Spleen (tissue), 11 donors: ENCODE measurements at regions not wholly inside any gene's neighbourhood (a gene's known extent, or its start where the extent isn't known, plus 50 kb on each side); places are given as distances from the start of the nearest gene placed in this dataset.

Source experiments
- DNase-seq: peaks from one replicate; pipeline ENCODE4 v3.0.0-alpha.2; 2020
- H3K27ac ChIP-seq, 8 donors: fragments of 200-600 bp; sonication (generic) in 7 of 8; 1 replicate in 4 of 8; 2 replicates in 4 of 8; pipeline versions ENCODE4 v1.5.0 to v1.8.0; 2016 to 2021; ENCODE audit warnings: inconsistent platforms in 4 of 8, mild to moderate bottlenecking in 4 of 8, moderate library complexity in 1 of 8
- H3K27me3 ChIP-seq, 7 donors: fragments of 200-600 bp; sonication (generic) in 6 of 7; replicated peaks in 1 of 7; 1 replicate in 4 of 7; 2 replicates in 3 of 7; pipeline versions ENCODE4 v1.5.0 to v1.8.0; 2016 to 2021; ENCODE audit warnings: inconsistent platforms in 3 of 7, mild to moderate bottlenecking in 1 of 7
- H3K36me3 ChIP-seq, 6 donors: fragments of 200-600 bp; sonication (generic) in 5 of 6; 1 replicate in 4 of 6; 2 replicates in 2 of 6; pipeline versions ENCODE4 v1.5.0 to v1.8.0; 2016 to 2021; ENCODE audit warnings: inconsistent platforms in 2 of 6
- H3K4me1 ChIP-seq, 6 donors: fragments of 200-600 bp; sonication (generic) in 5 of 6; 1 replicate in 3 of 6; 2 replicates in 3 of 6; pipeline versions ENCODE4 v1.5.0 to v1.8.0; 2016 to 2021; ENCODE audit warnings: inconsistent platforms in 3 of 6
- H3K4me3 ChIP-seq, 8 donors: fragments of 200-600 bp; sonication (generic) in 7 of 8; 1 replicate in 4 of 8; 2 replicates in 4 of 8; pipeline versions ENCODE4 v1.5.0 to v1.8.0; 2016 to 2021; ENCODE audit warnings: inconsistent platforms in 4 of 8, mild to moderate bottlenecking in 4 of 8, moderate library complexity in 2 of 8
- H3K9me3 ChIP-seq, 8 donors: fragments of 200-600 bp; sonication (generic) in 7 of 8; 1 replicate in 4 of 8; 2 replicates in 4 of 8; pipeline versions ENCODE4 v1.5.0 to v1.8.0; 2016 to 2021; ENCODE audit warnings: inconsistent platforms in 4 of 8
- CTCF ChIP-seq, 11 experiments: fragments of 200-600 bp in 7 of 11; fragments of 450-650 bp in 4 of 11; sonication (generic) in 4 of 11; IDR thresholded peaks in 8 of 11; conservative IDR thresholded peaks in 3 of 11; 1 replicate in 7 of 11; 2 replicates in 4 of 11; pipeline versions ENCODE4 v1.4.0 to v1.8.0; 2016 to 2021; ENCODE audit warnings: antibody characterized with exemption in 11 of 11, inconsistent platforms in 4 of 11, mild to moderate bottlenecking in 1 of 11
- POLR2A ChIP-seq, 3 donors: fragments of 450-650 bp; IDR thresholded peaks; one replicate each; pipeline ENCODE4 v1.5.1; 2017; ENCODE audit warnings: antibody characterized with exemption in 3 of 3, mild to moderate bottlenecking in 1 of 3
- POLR2AphosphoS5 ChIP-seq, 3 donors: sonication (generic); formaldehyde crosslinking; IDR thresholded peaks; one replicate each; pipeline ENCODE4 v1.5.1; 2017; ENCODE audit warnings: antibody characterized with exemption in 3 of 3
- WGBS, 5 donors: extraction: QIAGEN DNeasy Blood & Tissue Kit in 3 of 5; methylation state at CpG; one replicate each; pipeline versions ENCODE4 v1.1.5 to v1.1.7; 2013 to 2018; 5-methylcytosine and 5-hydroxymethylcytosine counted together
- intact Hi-C: fragments of 100-400 bp; cut with DNase I; formaldehyde crosslinking; loops from one replicate; pipeline ENCODE4 v1.15.0; 2023; ENCODE audit warnings: low total_unique reads
- donor health status: healthy with polysubstance abuse.
- donor health status: DM: no; HTN: no; CAD: no; lungs with moderate emphysema.
- donor health status: DM: no; HTN: no; CAD: no.
- donor health status: Bipolar disorder and iron deficiency.
- donor health status: healthy.
- donor health status: DM: no; HTN: no; CAD: no.
- donor health status: DM: yes; HTN: yes; CAD: no.

- no peak overlapping the region for H3K27ac ChIP-seq
- DNase-seq: no peak
- H3K27me3 ChIP-seq: peaks cover 0 to 27% (median 0%) of the 10 kb centered on the region in 7 donors
- no peak for TF ChIP-seq POLR2AphosphoS5 (IDR thresholded peaks at IDR 0.05)
- no peak for TF ChIP-seq CTCF (IDR thresholded peaks at IDR 0.05 in 8 of 11, conservative IDR thresholded peaks at IDR 0.05 in 3 of 11)
- no peak for TF ChIP-seq POLR2A (IDR thresholded peaks at IDR 0.05)
- H3K36me3 ChIP-seq: no peaks in the 10 kb centered on the region
- H3K4me1 ChIP-seq: peaks cover 0 to 75% (median 38%) of the 10 kb centered on the region in 6 donors
- intact Hi-C loops: no loop called here
- H3K9me3 ChIP-seq: no peaks in the 10 kb centered on the region
- no peak overlapping the region for H3K4me3 ChIP-seq
- WGBS, 5 donors: 85 to 94% (median 91%) methylated on average over 6 to 8 of the region's 8 CpGs
These were observed 237.8 kb upstream of the GSE1 start for GRCh38 chr16:85375282-85375681.

- no peak for DNase-seq
- WGBS, 5 donors: 75 to 81% (median 78%) methylated on average over 28 to 29 of the region's 29 CpGs
- H3K27ac ChIP-seq: peak overlapping the region in 2 of 8 donors; percentile 15 to 27
These were observed 236.6 kb upstream of the GSE1 start for GRCh38 chr16:85376292-85377095.

GRCh38 chr16:85377388-85378144 is 235.6 kb upstream of the GSE1 start:
- WGBS, 5 donors: 24 to 31% (median 27%) methylated on average over 9 to 16 of the region's 16 CpGs

More at GRCh38 chr16:85376292-85377095, 236.6 kb upstream of the GSE1 start:
- TF ChIP-seq CTCF (IDR thresholded peaks at IDR 0.05 in 8 of 11, conservative IDR thresholded peaks at IDR 0.05 in 3 of 11): no peak
- TF ChIP-seq POLR2AphosphoS5 (IDR thresholded peaks at IDR 0.05): peak in 1 of 3 donors; percentile 26
- no peak for TF ChIP-seq POLR2A (IDR thresholded peaks at IDR 0.05)
- Histone ChIP-seq H3K4me1 (peaks cover 0 to 63% (median 33%) of the 10 kb centered on the region in 6 donors), H3K36me3 (no peaks in the 10 kb centered on the region), H3K9me3 (no peaks in the 10 kb centered on the region), H3K27me3 (peaks cover 0 to 28% (median 0%) of the 10 kb centered on the region in 7 donors), H3K4me3 (no peak overlapping the region)
- intact Hi-C loops: no loop called here

More at GRCh38 chr16:85377388-85378144, 235.6 kb upstream of the GSE1 start:
- H3K4me3 ChIP-seq: no peak overlapping the region
- no peak overlapping the region for H3K27ac ChIP-seq
- no peak for DNase-seq
- H3K9me3 ChIP-seq: no peaks in the 10 kb centered on the region
- H3K36me3 ChIP-seq: no peaks in the 10 kb centered on the region
- intact Hi-C loops: no loop called here
- peaks cover 0 to 52% (median 28%) of the 10 kb centered on the region in 6 donors for H3K4me1 ChIP-seq
- H3K27me3 ChIP-seq: peaks cover 0 to 36% (median 0%) of the 10 kb centered on the region in 7 donors
- TF ChIP-seq POLR2AphosphoS5 (IDR thresholded peaks at IDR 0.05): no peak
- TF ChIP-seq CTCF (IDR thresholded peaks at IDR 0.05 in 8 of 11, conservative IDR thresholded peaks at IDR 0.05 in 3 of 11): no peak
- TF ChIP-seq POLR2A (IDR thresholded peaks at IDR 0.05): no peak
